ENCODE measurements at regions not wholly inside any gene's neighbourhood (a gene's known extent, or its start where the extent isn't known, plus 50 kb on each side); places are given as distances from the start of the nearest gene placed in this dataset.

DNA sequence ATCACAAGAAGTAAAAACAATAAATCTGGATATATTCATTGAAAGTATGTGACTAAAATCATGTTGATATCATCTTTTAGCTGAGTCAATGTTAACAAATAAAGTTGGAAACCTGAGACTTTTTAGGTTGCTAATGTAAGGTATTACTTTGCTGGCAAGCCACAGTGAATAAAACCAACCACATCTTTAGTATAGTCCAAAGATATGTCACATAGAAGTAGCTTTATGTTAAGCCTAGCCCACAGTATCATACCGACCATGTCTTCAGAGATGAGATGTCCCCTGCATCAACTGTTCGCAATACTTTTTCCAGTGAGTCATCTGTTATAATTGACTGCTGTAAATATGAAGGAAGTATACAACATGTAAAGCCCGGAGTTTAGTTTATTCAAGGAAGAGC lies 107.6 kb upstream of the MCHR2 start:
- H3K36me3 ChIP-seq: no peaks in the 10 kb centered on the region
- intact Hi-C loops (cut with DNase I): no loop called here

DNA sequence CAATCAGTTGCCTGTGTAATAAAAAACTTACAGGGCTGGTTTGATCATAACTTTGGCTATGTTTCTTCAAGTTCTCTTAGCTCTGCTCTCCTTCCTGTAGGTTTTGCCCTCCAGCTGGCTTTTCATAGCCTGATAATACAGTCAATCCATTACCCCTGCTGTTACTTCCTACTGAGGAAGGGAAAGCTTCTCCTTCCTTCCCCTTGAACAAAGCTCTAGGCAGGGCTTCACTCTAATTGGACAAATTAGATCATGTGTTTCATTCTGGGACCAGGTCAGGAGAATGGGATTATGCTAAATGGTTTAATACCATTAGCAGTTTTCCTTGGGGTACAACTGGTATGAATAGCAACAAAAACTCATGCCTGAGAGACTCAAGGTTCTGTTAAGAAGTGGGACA lies 106.8 kb upstream of the MCHR2 start:
- Histone ChIP-seq H3K36me3 (no peaks in the 10 kb centered on the region), H3K4me3 (no peak overlapping the region), H3K9me3 (no peaks in the 10 kb centered on the region), H3K27me3 (ENCODE audit: low read depth) (no peaks in the 10 kb centered on the region), H3K4me1 (no peaks in the 10 kb centered on the region), H3K27ac (no peak overlapping the region)
- DNase-seq (no peak), ATAC-seq (no peak)
- TF ChIP-seq, protein P1, sequence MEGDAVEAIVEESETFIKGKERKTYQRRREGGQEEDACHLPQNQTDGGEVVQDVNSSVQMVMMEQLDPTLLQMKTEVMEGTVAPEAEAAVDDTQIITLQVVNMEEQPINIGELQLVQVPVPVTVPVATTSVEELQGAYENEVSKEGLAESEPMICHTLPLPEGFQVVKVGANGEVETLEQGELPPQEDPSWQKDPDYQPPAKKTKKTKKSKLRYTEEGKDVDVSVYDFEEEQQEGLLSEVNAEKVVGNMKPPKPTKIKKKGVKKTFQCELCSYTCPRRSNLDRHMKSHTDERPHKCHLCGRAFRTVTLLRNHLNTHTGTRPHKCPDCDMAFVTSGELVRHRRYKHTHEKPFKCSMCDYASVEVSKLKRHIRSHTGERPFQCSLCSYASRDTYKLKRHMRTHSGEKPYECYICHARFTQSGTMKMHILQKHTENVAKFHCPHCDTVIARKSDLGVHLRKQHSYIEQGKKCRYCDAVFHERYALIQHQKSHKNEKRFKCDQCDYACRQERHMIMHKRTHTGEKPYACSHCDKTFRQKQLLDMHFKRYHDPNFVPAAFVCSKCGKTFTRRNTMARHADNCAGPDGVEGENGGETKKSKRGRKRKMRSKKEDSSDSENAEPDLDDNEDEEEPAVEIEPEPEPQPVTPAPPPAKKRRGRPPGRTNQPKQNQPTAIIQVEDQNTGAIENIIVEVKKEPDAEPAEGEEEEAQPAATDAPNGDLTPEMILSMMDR (IDR thresholded peaks at IDR 0.05): no peak
- intact Hi-C loops (cut with DNase I): no loop called here

More for the DNA sequence above, 107.6 kb upstream of the MCHR2 start:
- ATAC-seq: no peak
- no peak for DNase-seq
- H3K4me3 ChIP-seq: no peak overlapping the region
- H3K27ac ChIP-seq: no peak overlapping the region
- TF ChIP-seq, protein P1 (IDR thresholded peaks at IDR 0.05): no peak
- no peaks in the 10 kb centered on the region for H3K27me3 ChIP-seq (ENCODE audit: low read depth)
- no peaks in the 10 kb centered on the region for H3K9me3 ChIP-seq
- no peaks in the 10 kb centered on the region for H3K4me1 ChIP-seq

DNA sequence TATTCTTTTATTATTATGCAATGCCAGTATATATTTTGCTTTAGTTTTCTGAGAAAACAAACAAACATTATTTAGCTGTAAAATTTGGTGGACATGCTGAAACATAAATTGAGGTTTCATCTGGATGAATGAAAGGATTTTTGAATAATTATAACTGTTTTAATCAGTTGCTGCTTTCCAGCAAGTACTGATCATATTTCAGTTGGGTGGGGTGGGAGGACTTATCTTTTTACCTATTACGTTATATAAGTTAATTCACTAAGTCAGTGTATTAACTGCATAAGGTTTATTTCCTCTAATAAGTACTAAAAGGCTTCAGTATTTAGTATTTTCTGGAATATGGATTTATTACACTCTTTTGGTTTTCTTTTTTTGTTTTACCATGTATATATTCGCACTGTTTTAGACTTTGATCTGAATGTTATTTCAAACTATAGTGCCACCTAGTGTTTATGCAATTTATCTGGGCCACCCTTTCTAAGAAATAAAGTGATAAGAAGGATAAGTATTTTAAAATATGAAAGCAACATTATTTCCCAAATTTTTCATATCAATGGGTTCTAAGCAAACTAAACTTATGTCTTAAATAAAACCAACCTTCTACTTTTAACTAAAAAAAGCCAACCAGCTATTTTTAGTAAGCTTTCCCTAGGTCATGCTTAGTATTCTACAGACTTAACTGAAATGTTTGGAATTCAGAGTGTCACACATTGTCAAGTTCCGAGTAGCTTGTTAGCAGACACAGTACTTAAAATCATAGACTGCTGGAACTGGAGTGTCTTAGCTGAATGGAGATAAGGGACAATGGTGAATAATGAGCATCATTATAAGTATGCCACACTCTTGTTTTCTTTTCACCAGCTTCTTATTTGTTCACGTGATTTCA lies 105.4 kb upstream of the MCHR2 start:
- Histone ChIP-seq H3K36me3 (no peaks in the 10 kb centered on the region), H3K4me1 (no peaks in the 10 kb centered on the region), H3K27me3 (ENCODE audit: low read depth) (no peaks in the 10 kb centered on the region), H3K27ac (no peak overlapping the region), H3K4me3 (no peak overlapping the region), H3K9me3 (no peaks in the 10 kb centered on the region)
- ATAC-seq (peak in 1 of 2 donors; percentile 46), DNase-seq (no peak)
- TF ChIP-seq, protein P1 (IDR thresholded peaks at IDR 0.05): peak; percentile 49
- intact Hi-C loops (cut with DNase I): loop anchor here (5.0 to 10.0 kb wide), 2 partner anchors 97 to 235 kb away; no protein-coding TSS in a partner anchor

DNA sequence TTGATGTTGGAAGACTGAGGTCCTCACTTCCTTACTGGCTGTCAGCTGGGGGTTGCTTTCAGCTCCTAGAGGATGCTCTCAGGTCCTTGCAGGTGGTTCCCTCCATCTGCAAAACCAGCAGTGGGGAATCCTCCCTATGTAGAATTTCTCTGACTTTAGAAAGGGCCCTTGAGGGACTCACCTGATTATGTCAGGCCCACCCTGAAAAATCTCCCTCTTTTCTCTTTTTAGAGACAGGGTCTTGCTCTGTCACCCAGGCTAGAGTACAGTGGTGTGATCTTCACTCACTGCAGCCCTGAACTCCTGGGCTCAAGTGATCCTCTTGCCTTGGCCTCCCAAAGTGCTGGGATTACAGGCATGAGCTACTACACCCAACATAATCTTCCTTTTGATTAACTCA lies 102.9 kb upstream of the MCHR2 start:
- H3K4me1 ChIP-seq: no peaks in the 10 kb centered on the region
- DNase-seq (no peak), ATAC-seq (no peak)
- intact Hi-C loops (cut with DNase I): loop anchor here (5.0 to 10.0 kb wide), 2 partner anchors 95 to 232 kb away; no protein-coding TSS in a partner anchor
- H3K27ac ChIP-seq: no peak overlapping the region
- H3K9me3 ChIP-seq: no peaks in the 10 kb centered on the region
- TF ChIP-seq, protein P1 (IDR thresholded peaks at IDR 0.05): no peak
- no peaks in the 10 kb centered on the region for H3K36me3 ChIP-seq
- H3K27me3 ChIP-seq (ENCODE audit: low read depth): no peaks in the 10 kb centered on the region
- H3K4me3 ChIP-seq: no peak overlapping the region

DNA sequence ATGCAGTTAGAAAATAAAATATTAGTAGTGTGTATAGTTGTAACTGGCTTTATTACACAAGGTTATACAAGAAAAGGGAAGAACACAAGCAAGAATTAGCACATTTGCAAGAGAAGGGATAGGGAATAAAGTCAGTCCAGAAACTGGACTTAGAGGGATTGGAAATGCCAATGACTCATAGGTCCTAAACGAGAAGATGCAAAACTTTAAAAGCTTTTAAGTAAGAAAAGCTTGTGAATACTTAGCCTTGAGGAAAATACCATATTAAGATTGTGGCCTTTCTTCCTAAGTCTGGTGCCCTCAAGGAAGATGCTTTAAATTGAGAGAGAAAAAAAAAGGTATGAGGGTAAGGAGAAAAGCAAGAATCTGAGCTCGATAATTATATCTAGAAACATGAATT lies 102.3 kb upstream of the MCHR2 start:
- Histone ChIP-seq H3K9me3 (no peaks in the 10 kb centered on the region), H3K36me3 (no peaks in the 10 kb centered on the region), H3K4me3 (no peak overlapping the region), H3K27me3 (ENCODE audit: low read depth) (no peaks in the 10 kb centered on the region), H3K27ac (no peak overlapping the region), H3K4me1 (no peaks in the 10 kb centered on the region)
- intact Hi-C loops (cut with DNase I): loop anchor here (5.0 to 10.0 kb wide), 2 partner anchors 94 to 232 kb away; no protein-coding TSS in a partner anchor
- DNase-seq (no peak), ATAC-seq (no peak)
- TF ChIP-seq, protein P1 (IDR thresholded peaks at IDR 0.05): no peak
